ENCODE measurements at regions not wholly inside any gene's neighbourhood (a gene's known extent, or its start where the extent isn't known, plus 50 kb on each side); places are given as distances from the start of the nearest gene placed in this dataset.
A peak's percentile ranks its signal among the peaks of the same experiment; 100 is the strongest.

DNA sequence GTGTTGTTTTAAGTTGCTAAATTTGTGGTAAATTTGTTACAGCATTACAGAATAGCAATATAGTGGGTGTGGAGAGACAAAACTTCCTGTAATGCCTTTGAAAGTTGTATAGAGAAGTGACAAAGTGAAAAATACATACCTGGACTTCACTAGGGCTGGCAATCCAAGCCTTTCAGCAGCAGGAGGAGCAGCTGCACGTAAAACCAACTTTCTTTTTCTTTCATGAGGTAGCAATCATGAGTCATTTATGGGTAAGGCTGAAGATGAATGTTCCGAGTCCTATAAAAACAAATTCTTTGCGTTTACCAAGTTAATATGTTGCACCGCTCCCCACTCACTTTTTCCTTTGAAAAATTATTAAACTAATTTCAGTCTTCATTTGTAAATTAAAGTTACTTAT lies 1138.2 kb downstream of the TAF11L14 start:
- TF ChIP-seq, protein P1, sequence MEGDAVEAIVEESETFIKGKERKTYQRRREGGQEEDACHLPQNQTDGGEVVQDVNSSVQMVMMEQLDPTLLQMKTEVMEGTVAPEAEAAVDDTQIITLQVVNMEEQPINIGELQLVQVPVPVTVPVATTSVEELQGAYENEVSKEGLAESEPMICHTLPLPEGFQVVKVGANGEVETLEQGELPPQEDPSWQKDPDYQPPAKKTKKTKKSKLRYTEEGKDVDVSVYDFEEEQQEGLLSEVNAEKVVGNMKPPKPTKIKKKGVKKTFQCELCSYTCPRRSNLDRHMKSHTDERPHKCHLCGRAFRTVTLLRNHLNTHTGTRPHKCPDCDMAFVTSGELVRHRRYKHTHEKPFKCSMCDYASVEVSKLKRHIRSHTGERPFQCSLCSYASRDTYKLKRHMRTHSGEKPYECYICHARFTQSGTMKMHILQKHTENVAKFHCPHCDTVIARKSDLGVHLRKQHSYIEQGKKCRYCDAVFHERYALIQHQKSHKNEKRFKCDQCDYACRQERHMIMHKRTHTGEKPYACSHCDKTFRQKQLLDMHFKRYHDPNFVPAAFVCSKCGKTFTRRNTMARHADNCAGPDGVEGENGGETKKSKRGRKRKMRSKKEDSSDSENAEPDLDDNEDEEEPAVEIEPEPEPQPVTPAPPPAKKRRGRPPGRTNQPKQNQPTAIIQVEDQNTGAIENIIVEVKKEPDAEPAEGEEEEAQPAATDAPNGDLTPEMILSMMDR (conservative IDR thresholded peaks at IDR 0.05 in 1 of 2, IDR thresholded peaks at IDR 0.05 in 1 of 2; ENCODE audit: extremely low read depth in 1 of 2, insufficient read depth in 1 of 2, low read depth in 1 of 2, low read length in 2 of 2): peak; percentile 58 to 81
- TF ChIP-seq EZH2 (IDR thresholded peaks at IDR 0.05; ENCODE audit: borderline replicate concordance, low read length): no peak
